HL-60 (cell line): ENCODE measurements at regions not wholly inside any gene's neighbourhood (a gene's known extent, or its start where the extent isn't known, plus 50 kb on each side); places are given as distances from the start of the nearest gene placed in this dataset.

Experiments
- DNase-seq, 2 experiments: peaks; one replicate each; pipeline ENCODE4 v3.0.0-alpha.2; 2010 to 2020; ENCODE audit warnings: low read depth in 1 of 2, low spot score in 1 of 2
- H3K27ac ChIP-seq: fragments of 250-450 bp; sonication (Bioruptor Pico); replicated peaks from 2 replicates; pipeline ENCODE4 v1.5.1; 2020; ENCODE audit warnings: mild to moderate bottlenecking, moderate library complexity
- H3K27me3 ChIP-seq: fragments of 250-450 bp; sonication (Bioruptor Pico); 2 replicates; pipeline ENCODE4 v1.5.1; 2021; ENCODE audit warnings: mild to moderate bottlenecking, moderate library complexity; ENCODE audit not compliant: insufficient read depth, poor library complexity, severe bottlenecking
- H3K4me3 ChIP-seq: replicated peaks from 2 replicates; pipeline ENCODE4 v1.5.1; 2011; ENCODE audit warnings: mild to moderate bottlenecking, control low read depth, low read length; ENCODE audit not compliant: insufficient read depth
- CTCF ChIP-seq: IDR thresholded peaks from one replicate; pipeline ENCODE4 v1.5.1; 2011; ENCODE audit warnings: low read length, control low read depth, inconsistent platforms; ENCODE audit not compliant: insufficient read depth
- GABPA ChIP-seq: IDR thresholded peaks from 2 replicates; pipeline ENCODE4 v1.6.1; 2012; ENCODE audit warnings: low read depth
- POLR2AphosphoS5 ChIP-seq: IDR thresholded peaks from 2 replicates; pipeline ENCODE4 v1.6.1; 2012; ENCODE audit warnings: low read depth
- SPI1 ChIP-seq: IDR thresholded peaks from 2 replicates; pipeline ENCODE4 v1.6.1; 2012; ENCODE audit warnings: low read depth, mild to moderate bottlenecking, borderline replicate concordance
- TF ChIP-seq, protein P1 (sequence below): IDR thresholded peaks from 2 replicates; pipeline ENCODE4 v1.6.1; 2012; ENCODE audit warnings: low read depth; ENCODE audit not compliant: insufficient replicate concordance

DNA sequence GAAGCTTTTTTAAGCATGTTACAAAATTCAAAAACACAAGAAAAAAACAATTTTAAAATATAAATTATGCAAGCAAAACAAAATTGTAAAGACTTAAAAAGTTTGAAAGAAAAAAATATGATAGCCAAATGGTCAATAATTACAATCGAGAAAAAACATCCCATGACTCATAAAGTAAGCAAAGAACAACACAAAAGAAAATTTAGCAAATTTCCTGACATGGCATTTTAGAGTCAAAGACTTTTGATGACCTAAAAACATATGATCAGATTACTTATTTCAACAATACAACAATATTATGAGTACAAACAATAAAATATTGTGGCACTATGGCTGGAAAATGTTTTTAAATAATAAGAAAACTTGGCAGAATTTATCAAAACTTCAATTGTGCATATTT lies 312.1 kb upstream of the MEOX2 start:
- Histone ChIP-seq H3K27ac (no peak overlapping the region), H3K4me3 (no peak overlapping the region), H3K27me3 (no peaks in the 10 kb centered on the region)
- no peak for TF ChIP-seq CTCF
- TF ChIP-seq SPI1 = no peak
- TF ChIP-seq, protein P1, sequence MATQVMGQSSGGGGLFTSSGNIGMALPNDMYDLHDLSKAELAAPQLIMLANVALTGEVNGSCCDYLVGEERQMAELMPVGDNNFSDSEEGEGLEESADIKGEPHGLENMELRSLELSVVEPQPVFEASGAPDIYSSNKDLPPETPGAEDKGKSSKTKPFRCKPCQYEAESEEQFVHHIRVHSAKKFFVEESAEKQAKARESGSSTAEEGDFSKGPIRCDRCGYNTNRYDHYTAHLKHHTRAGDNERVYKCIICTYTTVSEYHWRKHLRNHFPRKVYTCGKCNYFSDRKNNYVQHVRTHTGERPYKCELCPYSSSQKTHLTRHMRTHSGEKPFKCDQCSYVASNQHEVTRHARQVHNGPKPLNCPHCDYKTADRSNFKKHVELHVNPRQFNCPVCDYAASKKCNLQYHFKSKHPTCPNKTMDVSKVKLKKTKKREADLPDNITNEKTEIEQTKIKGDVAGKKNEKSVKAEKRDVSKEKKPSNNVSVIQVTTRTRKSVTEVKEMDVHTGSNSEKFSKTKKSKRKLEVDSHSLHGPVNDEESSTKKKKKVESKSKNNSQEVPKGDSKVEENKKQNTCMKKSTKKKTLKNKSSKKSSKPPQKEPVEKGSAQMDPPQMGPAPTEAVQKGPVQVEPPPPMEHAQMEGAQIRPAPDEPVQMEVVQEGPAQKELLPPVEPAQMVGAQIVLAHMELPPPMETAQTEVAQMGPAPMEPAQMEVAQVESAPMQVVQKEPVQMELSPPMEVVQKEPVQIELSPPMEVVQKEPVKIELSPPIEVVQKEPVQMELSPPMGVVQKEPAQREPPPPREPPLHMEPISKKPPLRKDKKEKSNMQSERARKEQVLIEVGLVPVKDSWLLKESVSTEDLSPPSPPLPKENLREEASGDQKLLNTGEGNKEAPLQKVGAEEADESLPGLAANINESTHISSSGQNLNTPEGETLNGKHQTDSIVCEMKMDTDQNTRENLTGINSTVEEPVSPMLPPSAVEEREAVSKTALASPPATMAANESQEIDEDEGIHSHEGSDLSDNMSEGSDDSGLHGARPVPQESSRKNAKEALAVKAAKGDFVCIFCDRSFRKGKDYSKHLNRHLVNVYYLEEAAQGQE = no peak
- TF ChIP-seq POLR2AphosphoS5 = no peak
- no peak for TF ChIP-seq GABPA
- DNase-seq = no peak

- H3K27ac ChIP-seq = no peak overlapping the region
- TF ChIP-seq, protein P1 = no peak
- TF ChIP-seq SPI1 (no peak), POLR2AphosphoS5 (no peak), CTCF (no peak), GABPA (no peak)
Observed at GRCh38 chr7:15995027-15995426, 308.5 kb upstream of the MEOX2 start.

DNA sequence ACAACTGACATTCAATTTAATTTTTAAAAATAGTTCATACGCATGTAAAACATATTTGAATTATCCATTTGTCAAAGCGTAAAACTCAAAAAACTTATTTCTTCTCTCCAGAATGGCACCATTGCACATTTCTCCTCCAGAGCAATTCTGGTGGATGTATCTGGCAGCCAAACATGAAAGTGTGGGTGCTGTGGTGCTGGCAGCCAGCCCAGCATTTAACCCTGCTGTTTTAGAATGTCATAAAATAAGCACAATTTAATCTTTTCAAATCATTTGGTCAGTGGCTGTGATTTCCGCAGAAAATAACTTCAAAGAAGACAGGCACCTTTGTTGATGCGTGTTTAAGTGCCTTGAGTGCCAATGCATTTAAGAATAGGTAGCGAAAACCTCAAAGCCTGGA lies 302.7 kb upstream of the MEOX2 start:
- no peak for DNase-seq
- TF ChIP-seq SPI1 = no peak
- TF ChIP-seq, protein P1 = no peak
- no peak for TF ChIP-seq GABPA
- no peak for TF ChIP-seq POLR2AphosphoS5
- TF ChIP-seq CTCF = no peak
- Histone ChIP-seq H3K27me3 (no peaks in the 10 kb centered on the region), H3K4me3 (no peak overlapping the region), H3K27ac (no peak overlapping the region)

More at GRCh38 chr7:15995027-15995426, 308.5 kb upstream of the MEOX2 start:
- no peak for DNase-seq
- no peaks in the 10 kb centered on the region for H3K27me3 ChIP-seq
- no peak overlapping the region for H3K4me3 ChIP-seq
